GM23248 (cell line): ENCODE measurements at regions not wholly inside any gene's neighbourhood (a gene's known extent, or its start where the extent isn't known, plus 50 kb on each side); places are given as distances from the start of the nearest gene placed in this dataset.

Experiments used
- EZH2 ChIP-seq: fragments of 200-600 bp; sonication (generic); IDR thresholded peaks from 2 replicates; pipeline ENCODE4 v1.6.1; 2018; ENCODE audit warnings: antibody characterized with exemption, mild to moderate bottlenecking; ENCODE audit not compliant: insufficient read depth, poor library complexity, severe bottlenecking
- EZH2phosphoT487 ChIP-seq: fragments of 200-600 bp; sonication (generic); IDR thresholded peaks from 2 replicates; pipeline ENCODE4 v1.6.1; 2018; ENCODE audit warnings: antibody characterized with exemption, moderate library complexity, mild to moderate bottlenecking, low read depth; ENCODE audit not compliant: insufficient read depth

- no peak for TF ChIP-seq EZH2phosphoT487
- TF ChIP-seq EZH2, result no peak
Measured at GRCh38 chr19:30671622-30672051, 299.5 kb downstream of the ZNF536 start.
